ENCODE measurements at regions not wholly inside any gene's neighbourhood (a gene's known extent, or its start where the extent isn't known, plus 50 kb on each side); places are given as distances from the start of the nearest gene placed in this dataset.

DNA sequence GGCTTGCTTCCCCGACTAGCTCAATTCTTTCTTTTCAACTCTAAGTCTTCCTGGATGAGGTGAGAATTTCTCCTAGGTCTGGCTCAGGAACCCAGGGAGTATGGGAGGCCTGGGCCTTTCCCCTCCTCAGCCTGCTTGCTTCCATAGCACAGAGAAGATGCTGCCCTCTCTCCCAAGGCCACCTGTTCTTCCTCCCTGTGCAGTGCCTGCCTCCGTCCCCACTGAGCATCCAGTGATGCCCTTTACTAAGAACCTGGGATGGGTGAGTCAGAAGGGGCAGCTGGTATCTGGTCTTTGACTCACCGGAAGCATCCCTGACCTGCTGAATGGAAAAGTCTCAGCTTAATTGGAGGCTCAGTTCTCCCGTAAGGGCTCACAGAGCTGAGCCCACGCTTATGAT is 607.9 kb downstream of the BUD13 start:
- H3K79me2 ChIP-seq (replicated peaks; ENCODE audit: insufficient read depth) = no peaks in the 10 kb centered on the region
- H3K4me3 Mint-ChIP-seq = no peak overlapping the region
- no peak overlapping the region for H3K4me3 ChIP-seq
- no peak overlapping the region for H2AFZ ChIP-seq
- no peaks in the 10 kb centered on the region; the same call in 2 of the 3 replicates for H3K36me3 Mint-ChIP-seq (ENCODE audit: low read depth)
- H3F3A ChIP-seq (replicated peaks; ENCODE audit: low read depth) = no peaks in the 10 kb centered on the region
- H3K4me1 Mint-ChIP-seq = peaks cover 21% of the 10 kb centered on the region
- H3K4me1 ChIP-seq (ENCODE audit: insufficient read depth) = 0 out of 2 replicates have a peak, but pooled peaks cover 4% of the 10 kb centered on the region
- H3K9me3 Mint-ChIP-seq = no peaks in the 10 kb centered on the region
- H3K27me3 ChIP-seq (ENCODE audit: insufficient read depth) = no peaks in the 10 kb centered on the region
- no peak for ATAC-seq
- H3K9me2 ChIP-seq (ENCODE audit: insufficient read depth) = no peaks in the 10 kb centered on the region
- TF ChIP-seq, protein P1, sequence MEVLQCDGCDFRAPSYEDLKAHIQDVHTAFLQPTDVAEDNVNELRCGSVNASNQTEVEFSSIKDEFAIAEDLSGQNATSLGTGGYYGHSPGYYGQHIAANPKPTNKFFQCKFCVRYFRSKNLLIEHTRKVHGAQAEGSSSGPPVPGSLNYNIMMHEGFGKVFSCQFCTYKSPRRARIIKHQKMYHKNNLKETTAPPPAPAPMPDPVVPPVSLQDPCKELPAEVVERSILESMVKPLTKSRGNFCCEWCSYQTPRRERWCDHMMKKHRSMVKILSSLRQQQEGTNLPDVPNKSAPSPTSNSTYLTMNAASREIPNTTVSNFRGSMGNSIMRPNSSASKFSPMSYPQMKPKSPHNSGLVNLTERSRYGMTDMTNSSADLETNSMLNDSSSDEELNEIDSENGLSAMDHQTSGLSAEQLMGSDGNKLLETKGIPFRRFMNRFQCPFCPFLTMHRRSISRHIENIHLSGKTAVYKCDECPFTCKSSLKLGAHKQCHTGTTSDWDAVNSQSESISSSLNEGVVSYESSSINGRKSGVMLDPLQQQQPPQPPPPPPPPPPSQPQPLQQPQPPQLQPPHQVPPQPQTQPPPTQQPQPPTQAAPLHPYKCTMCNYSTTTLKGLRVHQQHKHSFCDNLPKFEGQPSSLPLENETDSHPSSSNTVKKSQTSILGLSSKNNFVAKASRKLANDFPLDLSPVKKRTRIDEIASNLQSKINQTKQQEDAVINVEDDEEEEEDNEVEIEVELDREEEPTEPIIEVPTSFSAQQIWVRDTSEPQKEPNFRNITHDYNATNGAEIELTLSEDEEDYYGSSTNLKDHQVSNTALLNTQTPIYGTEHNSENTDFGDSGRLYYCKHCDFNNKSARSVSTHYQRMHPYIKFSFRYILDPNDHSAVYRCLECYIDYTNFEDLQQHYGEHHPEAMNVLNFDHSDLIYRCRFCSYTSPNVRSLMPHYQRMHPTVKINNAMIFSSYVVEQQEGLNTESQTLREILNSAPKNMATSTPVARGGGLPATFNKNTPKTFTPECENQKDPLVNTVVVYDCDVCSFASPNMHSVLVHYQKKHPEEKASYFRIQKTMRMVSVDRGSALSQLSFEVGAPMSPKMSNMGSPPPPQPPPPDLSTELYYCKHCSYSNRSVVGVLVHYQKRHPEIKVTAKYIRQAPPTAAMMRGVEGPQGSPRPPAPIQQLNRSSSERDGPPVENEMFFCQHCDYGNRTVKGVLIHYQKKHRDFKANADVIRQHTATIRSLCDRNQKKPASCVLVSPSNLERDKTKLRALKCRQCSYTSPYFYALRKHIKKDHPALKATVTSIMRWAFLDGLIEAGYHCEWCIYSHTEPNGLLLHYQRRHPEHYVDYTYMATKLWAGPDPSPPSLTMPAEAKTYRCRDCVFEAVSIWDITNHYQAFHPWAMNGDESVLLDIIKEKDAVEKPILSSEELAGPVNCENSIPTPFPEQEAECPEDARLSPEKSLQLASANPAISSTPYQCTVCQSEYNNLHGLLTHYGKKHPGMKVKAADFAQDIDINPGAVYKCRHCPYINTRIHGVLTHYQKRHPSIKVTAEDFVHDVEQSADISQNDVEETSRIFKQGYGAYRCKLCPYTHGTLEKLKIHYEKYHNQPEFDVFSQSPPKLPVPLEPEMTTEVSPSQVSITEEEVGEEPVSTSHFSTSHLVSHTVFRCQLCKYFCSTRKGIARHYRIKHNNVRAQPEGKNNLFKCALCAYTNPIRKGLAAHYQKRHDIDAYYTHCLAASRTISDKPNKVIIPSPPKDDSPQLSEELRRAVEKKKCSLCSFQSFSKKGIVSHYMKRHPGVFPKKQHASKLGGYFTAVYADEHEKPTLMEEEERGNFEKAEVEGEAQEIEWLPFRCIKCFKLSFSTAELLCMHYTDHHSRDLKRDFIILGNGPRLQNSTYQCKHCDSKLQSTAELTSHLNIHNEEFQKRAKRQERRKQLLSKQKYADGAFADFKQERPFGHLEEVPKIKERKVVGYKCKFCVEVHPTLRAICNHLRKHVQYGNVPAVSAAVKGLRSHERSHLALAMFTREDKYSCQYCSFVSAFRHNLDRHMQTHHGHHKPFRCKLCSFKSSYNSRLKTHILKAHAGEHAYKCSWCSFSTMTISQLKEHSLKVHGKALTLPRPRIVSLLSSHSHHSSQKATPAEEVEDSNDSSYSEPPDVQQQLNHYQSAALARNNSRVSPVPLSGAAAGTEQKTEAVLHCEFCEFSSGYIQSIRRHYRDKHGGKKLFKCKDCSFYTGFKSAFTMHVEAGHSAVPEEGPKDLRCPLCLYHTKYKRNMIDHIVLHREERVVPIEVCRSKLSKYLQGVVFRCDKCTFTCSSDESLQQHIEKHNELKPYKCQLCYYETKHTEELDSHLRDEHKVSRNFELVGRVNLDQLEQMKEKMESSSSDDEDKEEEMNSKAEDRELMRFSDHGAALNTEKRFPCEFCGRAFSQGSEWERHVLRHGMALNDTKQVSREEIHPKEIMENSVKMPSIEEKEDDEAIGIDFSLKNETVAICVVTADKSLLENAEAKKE (CRISPR knock-in tag; IDR thresholded peaks at IDR 0.05) = no peak
- TF ChIP-seq POLR2AphosphoS5 (IDR thresholded peaks at IDR 0.05; ENCODE audit: low read depth) (no peak), EZH2 (IDR thresholded peaks at IDR 0.05; ENCODE audit: low read depth, unreplicated experiment) (no peak), JUNB (IDR thresholded peaks at IDR 0.05; ENCODE audit: unreplicated experiment) (no peak), NANOG (IDR thresholded peaks at IDR 0.05; ENCODE audit: borderline replicate concordance) (no peak)
- TF ChIP-seq, protein P2, sequence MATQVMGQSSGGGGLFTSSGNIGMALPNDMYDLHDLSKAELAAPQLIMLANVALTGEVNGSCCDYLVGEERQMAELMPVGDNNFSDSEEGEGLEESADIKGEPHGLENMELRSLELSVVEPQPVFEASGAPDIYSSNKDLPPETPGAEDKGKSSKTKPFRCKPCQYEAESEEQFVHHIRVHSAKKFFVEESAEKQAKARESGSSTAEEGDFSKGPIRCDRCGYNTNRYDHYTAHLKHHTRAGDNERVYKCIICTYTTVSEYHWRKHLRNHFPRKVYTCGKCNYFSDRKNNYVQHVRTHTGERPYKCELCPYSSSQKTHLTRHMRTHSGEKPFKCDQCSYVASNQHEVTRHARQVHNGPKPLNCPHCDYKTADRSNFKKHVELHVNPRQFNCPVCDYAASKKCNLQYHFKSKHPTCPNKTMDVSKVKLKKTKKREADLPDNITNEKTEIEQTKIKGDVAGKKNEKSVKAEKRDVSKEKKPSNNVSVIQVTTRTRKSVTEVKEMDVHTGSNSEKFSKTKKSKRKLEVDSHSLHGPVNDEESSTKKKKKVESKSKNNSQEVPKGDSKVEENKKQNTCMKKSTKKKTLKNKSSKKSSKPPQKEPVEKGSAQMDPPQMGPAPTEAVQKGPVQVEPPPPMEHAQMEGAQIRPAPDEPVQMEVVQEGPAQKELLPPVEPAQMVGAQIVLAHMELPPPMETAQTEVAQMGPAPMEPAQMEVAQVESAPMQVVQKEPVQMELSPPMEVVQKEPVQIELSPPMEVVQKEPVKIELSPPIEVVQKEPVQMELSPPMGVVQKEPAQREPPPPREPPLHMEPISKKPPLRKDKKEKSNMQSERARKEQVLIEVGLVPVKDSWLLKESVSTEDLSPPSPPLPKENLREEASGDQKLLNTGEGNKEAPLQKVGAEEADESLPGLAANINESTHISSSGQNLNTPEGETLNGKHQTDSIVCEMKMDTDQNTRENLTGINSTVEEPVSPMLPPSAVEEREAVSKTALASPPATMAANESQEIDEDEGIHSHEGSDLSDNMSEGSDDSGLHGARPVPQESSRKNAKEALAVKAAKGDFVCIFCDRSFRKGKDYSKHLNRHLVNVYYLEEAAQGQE (IDR thresholded peaks at IDR 0.05; ENCODE audit: unreplicated experiment) = no peak
- no peak overlapping the region for H3K27ac ChIP-seq (ENCODE audit: low read depth)
- no peaks in the 10 kb centered on the region for H3K36me3 ChIP-seq (ENCODE audit: insufficient read depth)
- no peak overlapping the region for H3K4me2 ChIP-seq
- no peaks in the 10 kb centered on the region for H4K20me1 ChIP-seq (replicated peaks; ENCODE audit: insufficient read depth)
- H3K27me3 Mint-ChIP-seq (ENCODE audit: insufficient read depth, low read depth, poor library complexity) = peaks cover 6% of the 10 kb centered on the region
- DNase-seq (ENCODE audit: low spot score) = no peak
- no peak overlapping the region for H3K27ac Mint-ChIP-seq
